Keratinocyte (primary cell): ENCODE measurements at regions not wholly inside any gene's neighbourhood (a gene's known extent, or its start where the extent isn't known, plus 50 kb on each side); places are given as distances from the start of the nearest gene placed in this dataset.

Experiments
- DNase-seq: peaks from one replicate; pipeline ENCODE4 v3.0.0-alpha.2; 2011; ENCODE audit warnings: low read depth, missing footprints, low spot score
- FAIRE-seq: peaks from 2 replicates; lab custom pipeline; 2011; peaks lifted over from hg19 to GRCh38; lab: Jason Lieb, UNC
- H2AFZ ChIP-seq: 2 replicates; pipeline ENCODE4 v1.6.0; 2012; ENCODE audit warnings: low read length, control low read depth, inconsistent platforms; ENCODE audit not compliant: control insufficient read depth
- H3K27ac ChIP-seq: 2 replicates; pipeline ENCODE4 v1.5.1; 2011; ENCODE audit warnings: low read length; ENCODE audit not compliant: control insufficient read depth, insufficient read depth
- H3K27me3 ChIP-seq: 3 replicates; pipeline ENCODE4 v1.6.0; 2011; ENCODE audit warnings: low read length; ENCODE audit not compliant: control insufficient read depth, insufficient read depth; ENCODE audit errors: extremely low read depth
- H3K36me3 ChIP-seq, 2 experiments: 2 replicates in 1 of 2; 3 replicates in 1 of 2; pipeline ENCODE4 v1.5.1; 2011; ENCODE audit warnings: low read length in 2 of 2, mild to moderate bottlenecking in 1 of 2; ENCODE audit not compliant: control insufficient read depth in 2 of 2, insufficient read depth in 2 of 2; ENCODE audit errors: extremely low read depth in 1 of 2
- H3K4me1 ChIP-seq: 3 replicates; pipeline ENCODE4 v1.5.1; 2011; ENCODE audit warnings: low read length; ENCODE audit not compliant: control insufficient read depth, insufficient read depth; ENCODE audit errors: extremely low read depth
- H3K4me2 ChIP-seq: 3 replicates; pipeline ENCODE4 v1.6.0; 2011; ENCODE audit warnings: low read depth, low read length; ENCODE audit not compliant: control insufficient read depth, insufficient read depth; ENCODE audit errors: extremely low read depth
- H3K4me3 ChIP-seq, 3 experiments: fragments of 200-600 bp in 1 of 3; sonication (generic) in 1 of 3; 2 replicates in 2 of 3; 3 replicates in 1 of 3; pipeline ENCODE4 v1.5.1; 2011 to 2016; ENCODE audit warnings: low read length in 3 of 3, mild to moderate bottlenecking in 3 of 3, control low read depth in 2 of 3, inconsistent platforms in 1 of 3, low read depth in 1 of 3, mixed read lengths in 1 of 3, mixed run types in 1 of 3, moderate library complexity in 1 of 3; ENCODE audit not compliant: control insufficient read depth in 2 of 3, insufficient read depth in 2 of 3; ENCODE audit errors: extremely low read depth in 1 of 3
- H3K79me2 ChIP-seq: 2 replicates; pipeline ENCODE4 v1.6.0; 2012; ENCODE audit warnings: low read length; ENCODE audit not compliant: control insufficient read depth, insufficient read depth
- H3K9ac ChIP-seq: 3 replicates; pipeline ENCODE4 v1.6.0; 2011; ENCODE audit warnings: low read length; ENCODE audit not compliant: control insufficient read depth, insufficient read depth; ENCODE audit errors: extremely low read depth
- H3K9me1 ChIP-seq: 3 replicates; pipeline ENCODE4 v1.6.0; 2011; ENCODE audit warnings: low read length; ENCODE audit not compliant: control insufficient read depth, insufficient read depth; ENCODE audit errors: extremely low read depth
- H3K9me3 ChIP-seq: 2 replicates; pipeline ENCODE4 v1.5.1; 2012; ENCODE audit warnings: low read depth, low read length; ENCODE audit not compliant: control insufficient read depth
- H4K20me1 ChIP-seq: 3 replicates; pipeline ENCODE4 v1.6.0; 2011; ENCODE audit warnings: low read length; ENCODE audit not compliant: control insufficient read depth, insufficient read depth; ENCODE audit errors: extremely low read depth
- CTCF ChIP-seq, 3 experiments: IDR thresholded peaks in 1 of 3; conservative IDR thresholded peaks in 1 of 3; optimal IDR thresholded peaks in 1 of 3; 2 replicates in 2 of 3; 3 replicates in 1 of 3; pipeline versions ENCODE3 to v1.5.1; 2011; ENCODE audit warnings: low read length in 3 of 3, mild to moderate bottlenecking in 3 of 3, moderate library complexity in 2 of 3, control low read depth in 1 of 3, inconsistent platforms in 1 of 3; ENCODE audit not compliant: insufficient read depth in 2 of 3; ENCODE audit errors: extremely low read depth in 1 of 3
- EZH2 ChIP-seq: IDR thresholded peaks from one replicate; pipeline ENCODE4 v1.6.1; 2012; ENCODE audit warnings: inconsistent platforms, mild to moderate bottlenecking, low read length, moderate library complexity
- dilution Hi-C: fragments of 300-500 bp; cut with MboI; formaldehyde crosslinking; loops from one replicate; pipeline ENCODE4 v1.7.0; 2020; ENCODE audit warnings: low sequenced_read_pairs; ENCODE audit not compliant: extremely low pct_ligation_motif_present

DNA sequence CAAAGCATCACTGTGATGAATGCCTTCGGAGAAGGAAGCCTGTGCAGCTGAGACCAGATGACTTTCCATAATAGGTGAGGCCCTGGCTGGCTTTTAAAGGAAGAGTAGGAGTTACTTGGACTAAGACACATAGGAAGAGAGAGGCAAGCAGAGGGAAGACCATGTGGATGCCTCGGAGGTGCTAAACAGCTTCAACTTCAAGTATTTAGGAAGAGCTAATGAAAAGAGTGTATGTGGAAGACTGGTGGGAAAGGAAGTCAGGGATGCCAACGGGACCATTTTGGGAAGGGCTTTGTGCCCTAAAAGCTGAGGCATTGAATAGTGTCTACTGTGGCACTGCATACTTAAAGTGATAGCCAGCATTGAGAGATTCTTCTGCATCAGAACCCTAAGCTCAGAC lies 69.3 kb upstream of the OPCML start:
- dilution Hi-C loops: no loop called here
- DNase-seq (no peak), FAIRE-seq (no peak)
- Histone ChIP-seq H3K9me1 (no peaks in the 10 kb centered on the region), H3K9ac (no peak overlapping the region), H3K4me2 (no peak overlapping the region), H3K4me1 (no peaks in the 10 kb centered on the region), H4K20me1 (no peaks in the 10 kb centered on the region), H3K27me3 (no peaks in the 10 kb centered on the region), H3K4me3 (no peak overlapping the region), H3K27ac (no peak overlapping the region), H3K36me3 (no peaks in the 10 kb centered on the region), H2AFZ (no peak overlapping the region), H3K9me3 (peaks cover 2% of the 10 kb centered on the region), H3K79me2 (no peaks in the 10 kb centered on the region)
- TF ChIP-seq EZH2 (no peak), CTCF (optimal IDR thresholded peaks at IDR 0.05 in 1 of 3, IDR thresholded peaks at IDR 0.05 in 1 of 3, conservative IDR thresholded peaks at IDR 0.05 in 1 of 3; ENCODE audit: extremely low read depth in 1 of 3, insufficient read depth in 2 of 3, low read length in 3 of 3) (no peak)

DNA sequence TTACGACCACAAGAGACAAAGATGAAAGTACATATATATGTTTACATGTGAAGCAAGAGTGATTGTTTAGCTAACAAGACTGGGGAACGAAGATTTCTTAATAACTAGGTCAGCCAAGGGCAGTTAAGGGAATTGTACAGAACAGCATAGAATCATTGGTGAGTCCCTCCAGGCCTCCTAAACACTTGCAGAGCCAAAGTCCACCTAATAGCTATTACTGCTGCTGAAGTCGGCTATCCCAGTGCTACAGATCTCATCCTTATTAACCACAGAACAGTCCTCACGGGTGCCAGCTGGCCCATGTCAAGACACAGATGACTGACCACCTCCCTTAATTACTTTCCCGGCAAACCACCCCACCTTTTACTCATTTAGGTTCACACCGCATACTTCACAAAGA lies 68.5 kb upstream of the OPCML start:
- Histone ChIP-seq H3K4me3 (no peak overlapping the region), H3K4me2 (no peak overlapping the region), H3K4me1 (no peaks in the 10 kb centered on the region), H4K20me1 (no peaks in the 10 kb centered on the region), H3K79me2 (no peaks in the 10 kb centered on the region), H3K36me3 (no peaks in the 10 kb centered on the region), H3K27ac (no peak overlapping the region), H3K9me3 (peaks cover 2% of the 10 kb centered on the region), H3K9me1 (no peaks in the 10 kb centered on the region), H3K27me3 (no peaks in the 10 kb centered on the region), H2AFZ (no peak overlapping the region), H3K9ac (no peak overlapping the region)
- FAIRE-seq (no peak), DNase-seq (no peak)
- dilution Hi-C loops: no loop called here
- no peak for TF ChIP-seq EZH2
- no peak for TF ChIP-seq CTCF (optimal IDR thresholded peaks at IDR 0.05 in 1 of 3, IDR thresholded peaks at IDR 0.05 in 1 of 3, conservative IDR thresholded peaks at IDR 0.05 in 1 of 3; ENCODE audit: extremely low read depth in 1 of 3, insufficient read depth in 2 of 3, low read length in 3 of 3)
